ENCODE measurements at regions not wholly inside any gene's neighbourhood (a gene's known extent, or its start where the extent isn't known, plus 50 kb on each side); places are given as distances from the start of the nearest gene placed in this dataset.

DNA sequence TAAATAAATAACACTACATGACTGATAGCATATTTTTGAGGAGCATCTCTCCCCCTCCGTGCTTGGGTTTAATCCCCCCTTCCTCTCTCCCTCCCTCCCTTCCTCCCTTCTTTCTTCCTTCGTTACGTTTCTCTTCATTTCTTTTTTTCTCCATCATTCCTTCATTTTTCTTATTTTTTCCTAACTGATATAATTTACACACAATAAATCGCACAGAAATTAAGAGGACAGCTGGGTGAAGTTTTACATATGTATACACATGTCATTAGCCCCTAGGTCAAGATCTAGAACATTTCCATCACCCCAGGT is 51.4 kb upstream of the EZR start:
- TF ChIP-seq BACH1 (IDR thresholded peaks at IDR 0.05; ENCODE audit: borderline replicate concordance) (no peak), TBL1XR1 (IDR thresholded peaks at IDR 0.05; ENCODE audit: low read depth, low read length) (no peak), SPI1 (IDR thresholded peaks at IDR 0.05; ENCODE audit: borderline replicate concordance, insufficient read depth, low read depth, low read length) (no peak), FOXM1 (IDR thresholded peaks at IDR 0.05; ENCODE audit: low read depth, low read length) (no peak), EP300 (IDR thresholded peaks at IDR 0.05; ENCODE audit: borderline replicate concordance in 1 of 2, control insufficient read depth in 1 of 2, low read depth in 2 of 2, low read length in 2 of 2) (no peak), YBX1 (IDR thresholded peaks at IDR 0.05) (no peak), SIX5 (IDR thresholded peaks at IDR 0.05; ENCODE audit: low read depth, low read length, severe bottlenecking) (no peak), MXI1 (IDR thresholded peaks at IDR 0.05; ENCODE audit: low read depth, low read length) (no peak), POLR2A (IDR thresholded peaks at IDR 0.05; ENCODE audit: low read depth, low read length) (no peak)
- TF ChIP-seq, protein P1, sequence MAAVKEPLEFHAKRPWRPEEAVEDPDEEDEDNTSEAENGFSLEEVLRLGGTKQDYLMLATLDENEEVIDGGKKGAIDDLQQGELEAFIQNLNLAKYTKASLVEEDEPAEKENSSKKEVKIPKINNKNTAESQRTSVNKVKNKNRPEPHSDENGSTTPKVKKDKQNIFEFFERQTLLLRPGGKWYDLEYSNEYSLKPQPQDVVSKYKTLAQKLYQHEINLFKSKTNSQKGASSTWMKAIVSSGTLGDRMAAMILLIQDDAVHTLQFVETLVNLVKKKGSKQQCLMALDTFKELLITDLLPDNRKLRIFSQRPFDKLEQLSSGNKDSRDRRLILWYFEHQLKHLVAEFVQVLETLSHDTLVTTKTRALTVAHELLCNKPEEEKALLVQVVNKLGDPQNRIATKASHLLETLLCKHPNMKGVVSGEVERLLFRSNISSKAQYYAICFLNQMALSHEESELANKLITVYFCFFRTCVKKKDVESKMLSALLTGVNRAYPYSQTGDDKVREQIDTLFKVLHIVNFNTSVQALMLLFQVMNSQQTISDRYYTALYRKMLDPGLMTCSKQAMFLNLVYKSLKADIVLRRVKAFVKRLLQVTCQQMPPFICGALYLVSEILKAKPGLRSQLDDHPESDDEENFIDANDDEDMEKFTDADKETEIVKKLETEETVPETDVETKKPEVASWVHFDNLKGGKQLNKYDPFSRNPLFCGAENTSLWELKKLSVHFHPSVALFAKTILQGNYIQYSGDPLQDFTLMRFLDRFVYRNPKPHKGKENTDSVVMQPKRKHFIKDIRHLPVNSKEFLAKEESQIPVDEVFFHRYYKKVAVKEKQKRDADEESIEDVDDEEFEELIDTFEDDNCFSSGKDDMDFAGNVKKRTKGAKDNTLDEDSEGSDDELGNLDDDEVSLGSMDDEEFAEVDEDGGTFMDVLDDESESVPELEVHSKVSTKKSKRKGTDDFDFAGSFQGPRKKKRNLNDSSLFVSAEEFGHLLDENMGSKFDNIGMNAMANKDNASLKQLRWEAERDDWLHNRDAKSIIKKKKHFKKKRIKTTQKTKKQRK (IDR thresholded peaks at IDR 0.05; ENCODE audit: low read depth, low read length), result no peak
